WTC11 (cell line): ENCODE measurements at regions not wholly inside any gene's neighbourhood (a gene's known extent, or its start where the extent isn't known, plus 50 kb on each side); places are given as distances from the start of the nearest gene placed in this dataset.

Source experiments
- ATAC-seq: fragments of 200-7000 bp; cut with Tn5 transposase; 2 replicates; pipeline ENCODE4 v1.10.0; 2021; ENCODE audit warnings: mild to moderate bottlenecking, moderate library complexity
- CTCF ChIA-PET: fragments of 300-600 bp; sonication (Branson Sonifier 250); formaldehyde crosslinking; loops from one replicate; lab custom pipeline; 2021; ENCODE audit warnings: antibody characterized with exemption; lab: Charles Lee
- POLR2A ChIA-PET: fragments of 350-600 bp; sonication (Branson Sonifier 250); formaldehyde crosslinking; loops from one replicate; lab custom pipeline; 2021; ENCODE audit warnings: antibody characterized with exemption; lab: Charles Lee
- DNase-seq: peaks from one replicate; pipeline ENCODE4 v3.0.0; 2021; ENCODE audit warnings: low spot score
- H3K27ac Mint-ChIP-seq: 2 replicates; pipeline ENCODE4 v1.8.0; 2021; ENCODE audit warnings: mixed read lengths
- H3K27me3 Mint-ChIP-seq: 2 replicates; pipeline ENCODE4 v1.8.0; 2021; ENCODE audit warnings: low read depth, mild to moderate bottlenecking, moderate library complexity, mixed read lengths
- H3K36me3 Mint-ChIP-seq: 2 replicates; pipeline ENCODE4 v1.8.0; 2021; ENCODE audit warnings: mixed read lengths
- H3K4me1 Mint-ChIP-seq: 2 replicates; pipeline ENCODE4 v1.8.0; 2022; ENCODE audit warnings: mixed read lengths
- H3K4me3 Mint-ChIP-seq: 2 replicates; pipeline ENCODE4 v1.8.0; 2021; ENCODE audit warnings: mild to moderate bottlenecking, moderate library complexity, mixed read lengths
- H3K9me3 Mint-ChIP-seq: 2 replicates; pipeline ENCODE4 v1.8.0; 2021; ENCODE audit warnings: mixed read lengths
- FOXP1 ChIP-seq: sonication (generic); formaldehyde crosslinking; IDR thresholded peaks from 2 replicates; pipeline ENCODE4 v1.8.0; 2022; ENCODE audit warnings: missing genetic modification reagents, mild to moderate bottlenecking, moderate library complexity, borderline replicate concordance
- MYBL2 ChIP-seq: sonication (generic); formaldehyde crosslinking; IDR thresholded peaks from 2 replicates; pipeline ENCODE4 v1.8.1; 2023; ENCODE audit warnings: mild to moderate bottlenecking, moderate library complexity, missing genetic modification reagents
- NFATC4 ChIP-seq: fragments of 250-450 bp; sonication (Bioruptor Pico); IDR thresholded peaks from 2 replicates; pipeline ENCODE4 v1.9.0; 2021; ENCODE audit warnings: mild to moderate bottlenecking
- ZNF671 ChIP-seq: fragments of 250-450 bp; sonication (Bioruptor Pico); IDR thresholded peaks from 2 replicates; pipeline ENCODE4 v1.8.0; 2021; ENCODE audit warnings: mild to moderate bottlenecking
- TF ChIP-seq, protein P1 (sequence below): fragments of 250-450 bp; sonication (Bioruptor Pico); IDR thresholded peaks from 2 replicates; pipeline ENCODE4 v1.9.0; 2021; ENCODE audit warnings: mild to moderate bottlenecking
- TF ChIP-seq, protein P2 (sequence below): sonication (generic); formaldehyde crosslinking; conservative IDR thresholded peaks from 2 replicates; pipeline ENCODE4 v1.8.1; 2023; ENCODE audit warnings: mild to moderate bottlenecking, low read depth, missing genetic modification reagents, moderate library complexity
- TF ChIP-seq, protein P3 (sequence below): sonication (generic); formaldehyde crosslinking; IDR thresholded peaks from 2 replicates; pipeline ENCODE4 v1.8.1; 2022; ENCODE audit warnings: low read depth, mild to moderate bottlenecking, moderate library complexity, missing genetic modification reagents, borderline replicate concordance
- TF ChIP-seq, protein P4 (sequence below): sonication (generic); formaldehyde crosslinking; IDR thresholded peaks from 2 replicates; pipeline ENCODE4 v1.8.0; 2023; ENCODE audit warnings: missing genetic modification reagents
- TF ChIP-seq, protein P5 (sequence below): fragments of 250-450 bp; sonication (Bioruptor Pico); IDR thresholded peaks from 2 replicates; pipeline ENCODE4 v1.9.0; 2021; ENCODE audit warnings: mild to moderate bottlenecking, borderline replicate concordance
- TF ChIP-seq, protein P6 (sequence below): sonication (generic); formaldehyde crosslinking; IDR thresholded peaks from 2 replicates; pipeline ENCODE4 v1.8.0; 2023; ENCODE audit warnings: mild to moderate bottlenecking, missing genetic modification reagents
- TF ChIP-seq, protein P7 (sequence below): fragments of 250-450 bp; sonication (Bioruptor Pico); IDR thresholded peaks from 2 replicates; pipeline ENCODE4 v2.1.2; 2022; ENCODE audit warnings: mild to moderate bottlenecking, moderate library complexity

DNA sequence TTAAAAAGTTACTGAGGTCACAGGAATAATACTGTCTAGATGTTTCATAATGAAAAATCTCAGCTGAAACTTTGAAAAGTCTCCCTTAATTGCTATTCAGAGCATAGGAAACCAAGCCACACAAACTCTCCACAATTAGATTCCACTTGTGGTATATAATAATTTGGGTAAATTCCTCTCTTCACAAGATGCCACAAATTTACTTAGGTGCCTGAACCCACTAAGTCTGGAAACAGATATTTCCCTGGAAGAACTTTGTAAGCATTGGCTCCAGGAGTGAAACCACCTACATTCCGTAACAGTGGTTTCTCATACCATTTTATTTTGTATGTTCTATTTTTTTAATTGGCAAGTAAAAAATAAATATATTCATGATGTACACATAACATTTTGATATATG is 493.4 kb downstream of the SEMA3D start:
- TF ChIP-seq, protein P1, sequence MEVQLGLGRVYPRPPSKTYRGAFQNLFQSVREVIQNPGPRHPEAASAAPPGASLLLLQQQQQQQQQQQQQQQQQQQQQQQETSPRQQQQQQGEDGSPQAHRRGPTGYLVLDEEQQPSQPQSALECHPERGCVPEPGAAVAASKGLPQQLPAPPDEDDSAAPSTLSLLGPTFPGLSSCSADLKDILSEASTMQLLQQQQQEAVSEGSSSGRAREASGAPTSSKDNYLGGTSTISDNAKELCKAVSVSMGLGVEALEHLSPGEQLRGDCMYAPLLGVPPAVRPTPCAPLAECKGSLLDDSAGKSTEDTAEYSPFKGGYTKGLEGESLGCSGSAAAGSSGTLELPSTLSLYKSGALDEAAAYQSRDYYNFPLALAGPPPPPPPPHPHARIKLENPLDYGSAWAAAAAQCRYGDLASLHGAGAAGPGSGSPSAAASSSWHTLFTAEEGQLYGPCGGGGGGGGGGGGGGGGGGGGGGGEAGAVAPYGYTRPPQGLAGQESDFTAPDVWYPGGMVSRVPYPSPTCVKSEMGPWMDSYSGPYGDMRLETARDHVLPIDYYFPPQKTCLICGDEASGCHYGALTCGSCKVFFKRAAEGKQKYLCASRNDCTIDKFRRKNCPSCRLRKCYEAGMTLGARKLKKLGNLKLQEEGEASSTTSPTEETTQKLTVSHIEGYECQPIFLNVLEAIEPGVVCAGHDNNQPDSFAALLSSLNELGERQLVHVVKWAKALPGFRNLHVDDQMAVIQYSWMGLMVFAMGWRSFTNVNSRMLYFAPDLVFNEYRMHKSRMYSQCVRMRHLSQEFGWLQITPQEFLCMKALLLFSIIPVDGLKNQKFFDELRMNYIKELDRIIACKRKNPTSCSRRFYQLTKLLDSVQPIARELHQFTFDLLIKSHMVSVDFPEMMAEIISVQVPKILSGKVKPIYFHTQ (CRISPR knock-in tag) = no peak
- TF ChIP-seq, protein P2, sequence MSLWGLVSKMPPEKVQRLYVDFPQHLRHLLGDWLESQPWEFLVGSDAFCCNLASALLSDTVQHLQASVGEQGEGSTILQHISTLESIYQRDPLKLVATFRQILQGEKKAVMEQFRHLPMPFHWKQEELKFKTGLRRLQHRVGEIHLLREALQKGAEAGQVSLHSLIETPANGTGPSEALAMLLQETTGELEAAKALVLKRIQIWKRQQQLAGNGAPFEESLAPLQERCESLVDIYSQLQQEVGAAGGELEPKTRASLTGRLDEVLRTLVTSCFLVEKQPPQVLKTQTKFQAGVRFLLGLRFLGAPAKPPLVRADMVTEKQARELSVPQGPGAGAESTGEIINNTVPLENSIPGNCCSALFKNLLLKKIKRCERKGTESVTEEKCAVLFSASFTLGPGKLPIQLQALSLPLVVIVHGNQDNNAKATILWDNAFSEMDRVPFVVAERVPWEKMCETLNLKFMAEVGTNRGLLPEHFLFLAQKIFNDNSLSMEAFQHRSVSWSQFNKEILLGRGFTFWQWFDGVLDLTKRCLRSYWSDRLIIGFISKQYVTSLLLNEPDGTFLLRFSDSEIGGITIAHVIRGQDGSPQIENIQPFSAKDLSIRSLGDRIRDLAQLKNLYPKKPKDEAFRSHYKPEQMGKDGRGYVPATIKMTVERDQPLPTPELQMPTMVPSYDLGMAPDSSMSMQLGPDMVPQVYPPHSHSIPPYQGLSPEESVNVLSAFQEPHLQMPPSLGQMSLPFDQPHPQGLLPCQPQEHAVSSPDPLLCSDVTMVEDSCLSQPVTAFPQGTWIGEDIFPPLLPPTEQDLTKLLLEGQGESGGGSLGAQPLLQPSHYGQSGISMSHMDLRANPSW (CRISPR knock-in tag) = no peak
- TF ChIP-seq, protein P3, sequence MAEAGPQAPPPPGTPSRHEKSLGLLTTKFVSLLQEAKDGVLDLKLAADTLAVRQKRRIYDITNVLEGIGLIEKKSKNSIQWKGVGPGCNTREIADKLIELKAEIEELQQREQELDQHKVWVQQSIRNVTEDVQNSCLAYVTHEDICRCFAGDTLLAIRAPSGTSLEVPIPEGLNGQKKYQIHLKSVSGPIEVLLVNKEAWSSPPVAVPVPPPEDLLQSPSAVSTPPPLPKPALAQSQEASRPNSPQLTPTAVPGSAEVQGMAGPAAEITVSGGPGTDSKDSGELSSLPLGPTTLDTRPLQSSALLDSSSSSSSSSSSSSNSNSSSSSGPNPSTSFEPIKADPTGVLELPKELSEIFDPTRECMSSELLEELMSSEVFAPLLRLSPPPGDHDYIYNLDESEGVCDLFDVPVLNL (CRISPR knock-in tag) = no peak
- TF ChIP-seq, protein P4, sequence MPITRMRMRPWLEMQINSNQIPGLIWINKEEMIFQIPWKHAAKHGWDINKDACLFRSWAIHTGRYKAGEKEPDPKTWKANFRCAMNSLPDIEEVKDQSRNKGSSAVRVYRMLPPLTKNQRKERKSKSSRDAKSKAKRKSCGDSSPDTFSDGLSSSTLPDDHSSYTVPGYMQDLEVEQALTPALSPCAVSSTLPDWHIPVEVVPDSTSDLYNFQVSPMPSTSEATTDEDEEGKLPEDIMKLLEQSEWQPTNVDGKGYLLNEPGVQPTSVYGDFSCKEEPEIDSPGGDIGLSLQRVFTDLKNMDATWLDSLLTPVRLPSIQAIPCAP (CRISPR knock-in tag) = no peak
- TF ChIP-seq, protein P5, sequence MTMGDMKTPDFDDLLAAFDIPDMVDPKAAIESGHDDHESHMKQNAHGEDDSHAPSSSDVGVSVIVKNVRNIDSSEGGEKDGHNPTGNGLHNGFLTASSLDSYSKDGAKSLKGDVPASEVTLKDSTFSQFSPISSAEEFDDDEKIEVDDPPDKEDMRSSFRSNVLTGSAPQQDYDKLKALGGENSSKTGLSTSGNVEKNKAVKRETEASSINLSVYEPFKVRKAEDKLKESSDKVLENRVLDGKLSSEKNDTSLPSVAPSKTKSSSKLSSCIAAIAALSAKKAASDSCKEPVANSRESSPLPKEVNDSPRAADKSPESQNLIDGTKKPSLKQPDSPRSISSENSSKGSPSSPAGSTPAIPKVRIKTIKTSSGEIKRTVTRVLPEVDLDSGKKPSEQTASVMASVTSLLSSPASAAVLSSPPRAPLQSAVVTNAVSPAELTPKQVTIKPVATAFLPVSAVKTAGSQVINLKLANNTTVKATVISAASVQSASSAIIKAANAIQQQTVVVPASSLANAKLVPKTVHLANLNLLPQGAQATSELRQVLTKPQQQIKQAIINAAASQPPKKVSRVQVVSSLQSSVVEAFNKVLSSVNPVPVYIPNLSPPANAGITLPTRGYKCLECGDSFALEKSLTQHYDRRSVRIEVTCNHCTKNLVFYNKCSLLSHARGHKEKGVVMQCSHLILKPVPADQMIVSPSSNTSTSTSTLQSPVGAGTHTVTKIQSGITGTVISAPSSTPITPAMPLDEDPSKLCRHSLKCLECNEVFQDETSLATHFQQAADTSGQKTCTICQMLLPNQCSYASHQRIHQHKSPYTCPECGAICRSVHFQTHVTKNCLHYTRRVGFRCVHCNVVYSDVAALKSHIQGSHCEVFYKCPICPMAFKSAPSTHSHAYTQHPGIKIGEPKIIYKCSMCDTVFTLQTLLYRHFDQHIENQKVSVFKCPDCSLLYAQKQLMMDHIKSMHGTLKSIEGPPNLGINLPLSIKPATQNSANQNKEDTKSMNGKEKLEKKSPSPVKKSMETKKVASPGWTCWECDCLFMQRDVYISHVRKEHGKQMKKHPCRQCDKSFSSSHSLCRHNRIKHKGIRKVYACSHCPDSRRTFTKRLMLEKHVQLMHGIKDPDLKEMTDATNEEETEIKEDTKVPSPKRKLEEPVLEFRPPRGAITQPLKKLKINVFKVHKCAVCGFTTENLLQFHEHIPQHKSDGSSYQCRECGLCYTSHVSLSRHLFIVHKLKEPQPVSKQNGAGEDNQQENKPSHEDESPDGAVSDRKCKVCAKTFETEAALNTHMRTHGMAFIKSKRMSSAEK (CRISPR knock-in tag) = no peak
- TF ChIP-seq, protein P6, sequence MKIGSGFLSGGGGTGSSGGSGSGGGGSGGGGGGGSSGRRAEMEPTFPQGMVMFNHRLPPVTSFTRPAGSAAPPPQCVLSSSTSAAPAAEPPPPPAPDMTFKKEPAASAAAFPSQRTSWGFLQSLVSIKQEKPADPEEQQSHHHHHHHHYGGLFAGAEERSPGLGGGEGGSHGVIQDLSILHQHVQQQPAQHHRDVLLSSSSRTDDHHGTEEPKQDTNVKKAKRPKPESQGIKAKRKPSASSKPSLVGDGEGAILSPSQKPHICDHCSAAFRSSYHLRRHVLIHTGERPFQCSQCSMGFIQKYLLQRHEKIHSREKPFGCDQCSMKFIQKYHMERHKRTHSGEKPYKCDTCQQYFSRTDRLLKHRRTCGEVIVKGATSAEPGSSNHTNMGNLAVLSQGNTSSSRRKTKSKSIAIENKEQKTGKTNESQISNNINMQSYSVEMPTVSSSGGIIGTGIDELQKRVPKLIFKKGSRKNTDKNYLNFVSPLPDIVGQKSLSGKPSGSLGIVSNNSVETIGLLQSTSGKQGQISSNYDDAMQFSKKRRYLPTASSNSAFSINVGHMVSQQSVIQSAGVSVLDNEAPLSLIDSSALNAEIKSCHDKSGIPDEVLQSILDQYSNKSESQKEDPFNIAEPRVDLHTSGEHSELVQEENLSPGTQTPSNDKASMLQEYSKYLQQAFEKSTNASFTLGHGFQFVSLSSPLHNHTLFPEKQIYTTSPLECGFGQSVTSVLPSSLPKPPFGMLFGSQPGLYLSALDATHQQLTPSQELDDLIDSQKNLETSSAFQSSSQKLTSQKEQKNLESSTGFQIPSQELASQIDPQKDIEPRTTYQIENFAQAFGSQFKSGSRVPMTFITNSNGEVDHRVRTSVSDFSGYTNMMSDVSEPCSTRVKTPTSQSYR (CRISPR knock-in tag) = no peak
- no peak for TF ChIP-seq FOXP1 (CRISPR knock-in tag)
- TF ChIP-seq, protein P7, sequence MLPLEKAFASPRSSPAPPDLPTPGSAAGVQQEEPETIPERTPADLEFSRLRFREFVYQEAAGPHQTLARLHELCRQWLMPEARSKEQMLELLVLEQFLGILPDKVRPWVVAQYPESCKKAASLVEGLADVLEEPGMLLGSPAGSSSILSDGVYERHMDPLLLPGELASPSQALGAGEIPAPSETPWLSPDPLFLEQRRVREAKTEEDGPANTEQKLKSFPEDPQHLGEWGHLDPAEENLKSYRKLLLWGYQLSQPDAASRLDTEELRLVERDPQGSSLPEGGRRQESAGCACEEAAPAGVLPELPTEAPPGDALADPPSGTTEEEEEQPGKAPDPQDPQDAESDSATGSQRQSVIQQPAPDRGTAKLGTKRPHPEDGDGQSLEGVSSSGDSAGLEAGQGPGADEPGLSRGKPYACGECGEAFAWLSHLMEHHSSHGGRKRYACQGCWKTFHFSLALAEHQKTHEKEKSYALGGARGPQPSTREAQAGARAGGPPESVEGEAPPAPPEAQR (CRISPR knock-in tag) = no peak
- no peak for TF ChIP-seq NFATC4 (CRISPR knock-in tag)
- TF ChIP-seq MYBL2 (CRISPR knock-in tag) = no peak
- no peak for TF ChIP-seq ZNF671 (CRISPR knock-in tag)
- H3K4me3 Mint-ChIP-seq = no peak overlapping the region
- H3K27ac Mint-ChIP-seq = no peak overlapping the region
- H3K4me1 Mint-ChIP-seq = no peaks in the 10 kb centered on the region
- ChIA-PET CTCF (no interaction called here), POLR2A (no interaction called here)
- peaks cover 5% of the 10 kb centered on the region for H3K9me3 Mint-ChIP-seq
- ATAC-seq (no peak), DNase-seq (no peak)
- no peaks in the 10 kb centered on the region for H3K36me3 Mint-ChIP-seq
- no peaks in the 10 kb centered on the region for H3K27me3 Mint-ChIP-seq
